ENCODE measurements at regions not wholly inside any gene's neighbourhood (a gene's known extent, or its start where the extent isn't known, plus 50 kb on each side); places are given as distances from the start of the nearest gene placed in this dataset.

DNA sequence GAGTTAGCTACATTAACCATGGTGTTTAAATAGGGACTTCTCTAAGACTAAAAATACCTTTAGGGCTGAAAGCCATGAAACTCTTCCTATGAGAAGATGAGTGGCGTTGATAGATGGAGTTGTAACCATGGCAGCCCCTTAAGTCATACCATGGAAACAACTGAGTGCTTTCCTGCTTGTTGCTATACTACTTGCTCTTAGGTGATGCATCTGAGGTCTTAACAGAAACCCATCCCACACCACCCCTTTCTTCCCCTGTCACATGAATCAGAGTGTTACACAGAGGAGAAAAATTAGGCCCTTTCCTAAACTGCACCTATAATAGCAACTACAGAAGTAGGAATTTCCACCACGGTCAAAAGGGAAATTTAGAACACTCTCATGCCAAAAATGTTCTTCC is 64.3 kb upstream of the ZC3H12C start:
- no peak for ATAC-seq
- no peak for TF ChIP-seq ZFP30 (CRISPR knock-in tag; IDR thresholded peaks at IDR 0.05)
- TF ChIP-seq TSHZ2 (CRISPR knock-in tag; IDR thresholded peaks at IDR 0.05), result no peak
- TF ChIP-seq BACH2 (CRISPR knock-in tag; IDR thresholded peaks at IDR 0.05; ENCODE audit: borderline replicate concordance), result no peak

DNA sequence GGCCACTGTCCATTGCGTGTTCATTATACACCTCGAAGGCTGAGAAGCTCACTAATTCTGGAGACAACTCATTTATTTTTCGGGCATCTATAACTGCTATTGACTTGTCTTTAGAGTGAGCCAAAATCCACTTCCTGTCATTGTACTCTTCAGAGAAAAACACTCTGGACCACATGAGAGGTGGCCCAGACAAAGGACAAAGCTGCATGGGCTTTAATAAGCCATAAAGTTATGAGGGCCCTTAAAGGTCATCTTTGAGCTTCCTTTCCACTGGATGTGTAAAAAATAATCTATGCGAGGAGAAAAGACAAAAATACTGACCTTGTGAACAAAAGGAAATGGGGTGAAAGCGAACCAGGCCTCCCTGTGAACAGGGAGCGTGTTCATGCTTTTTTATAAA is 63.5 kb upstream of the ZC3H12C start:
- no peak for TF ChIP-seq PPARA (CRISPR knock-in tag; IDR thresholded peaks at IDR 0.05; ENCODE audit: borderline replicate concordance)
- TF ChIP-seq CSDC2 (CRISPR knock-in tag; IDR thresholded peaks at IDR 0.05), result no peak
- TF ChIP-seq, protein P1, sequence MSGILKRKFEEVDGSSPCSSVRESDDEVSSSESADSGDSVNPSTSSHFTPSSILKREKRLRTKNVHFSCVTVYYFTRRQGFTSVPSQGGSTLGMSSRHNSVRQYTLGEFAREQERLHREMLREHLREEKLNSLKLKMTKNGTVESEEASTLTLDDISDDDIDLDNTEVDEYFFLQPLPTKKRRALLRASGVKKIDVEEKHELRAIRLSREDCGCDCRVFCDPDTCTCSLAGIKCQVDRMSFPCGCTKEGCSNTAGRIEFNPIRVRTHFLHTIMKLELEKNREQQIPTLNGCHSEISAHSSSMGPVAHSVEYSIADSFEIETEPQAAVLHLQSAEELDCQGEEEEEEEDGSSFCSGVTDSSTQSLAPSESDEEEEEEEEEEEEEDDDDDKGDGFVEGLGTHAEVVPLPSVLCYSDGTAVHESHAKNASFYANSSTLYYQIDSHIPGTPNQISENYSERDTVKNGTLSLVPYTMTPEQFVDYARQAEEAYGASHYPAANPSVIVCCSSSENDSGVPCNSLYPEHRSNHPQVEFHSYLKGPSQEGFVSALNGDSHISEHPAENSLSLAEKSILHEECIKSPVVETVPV (CRISPR knock-in tag; IDR thresholded peaks at IDR 0.05), result no peak
- TF ChIP-seq TCF4 (CRISPR knock-in tag; IDR thresholded peaks at IDR 0.05; ENCODE audit: borderline replicate concordance), result no peak
- TF ChIP-seq POU6F1 (CRISPR knock-in tag; IDR thresholded peaks at IDR 0.05; ENCODE audit: borderline replicate concordance, low read depth), result no peak
- no peak for TF ChIP-seq ZNF70 (CRISPR knock-in tag; IDR thresholded peaks at IDR 0.05)
- TF ChIP-seq CREB5 (CRISPR knock-in tag; IDR thresholded peaks at IDR 0.05; ENCODE audit: low read depth), result no peak
- no peak for TF ChIP-seq BACH2 (CRISPR knock-in tag; IDR thresholded peaks at IDR 0.05; ENCODE audit: borderline replicate concordance)
- TF ChIP-seq, protein P2, sequence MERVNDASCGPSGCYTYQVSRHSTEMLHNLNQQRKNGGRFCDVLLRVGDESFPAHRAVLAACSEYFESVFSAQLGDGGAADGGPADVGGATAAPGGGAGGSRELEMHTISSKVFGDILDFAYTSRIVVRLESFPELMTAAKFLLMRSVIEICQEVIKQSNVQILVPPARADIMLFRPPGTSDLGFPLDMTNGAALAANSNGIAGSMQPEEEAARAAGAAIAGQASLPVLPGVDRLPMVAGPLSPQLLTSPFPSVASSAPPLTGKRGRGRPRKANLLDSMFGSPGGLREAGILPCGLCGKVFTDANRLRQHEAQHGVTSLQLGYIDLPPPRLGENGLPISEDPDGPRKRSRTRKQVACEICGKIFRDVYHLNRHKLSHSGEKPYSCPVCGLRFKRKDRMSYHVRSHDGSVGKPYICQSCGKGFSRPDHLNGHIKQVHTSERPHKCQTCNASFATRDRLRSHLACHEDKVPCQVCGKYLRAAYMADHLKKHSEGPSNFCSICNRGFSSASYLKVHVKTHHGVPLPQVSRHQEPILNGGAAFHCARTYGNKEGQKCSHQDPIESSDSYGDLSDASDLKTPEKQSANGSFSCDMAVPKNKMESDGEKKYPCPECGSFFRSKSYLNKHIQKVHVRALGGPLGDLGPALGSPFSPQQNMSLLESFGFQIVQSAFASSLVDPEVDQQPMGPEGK (CRISPR knock-in tag; IDR thresholded peaks at IDR 0.05; ENCODE audit: borderline replicate concordance), result no peak
- no peak for TF ChIP-seq RARB (CRISPR knock-in tag; IDR thresholded peaks at IDR 0.05)
- no peak for TF ChIP-seq TSHZ2 (CRISPR knock-in tag; IDR thresholded peaks at IDR 0.05)
- TF ChIP-seq ZC3H10 (CRISPR knock-in tag; IDR thresholded peaks at IDR 0.05), result no peak
- TF ChIP-seq ARNTL (CRISPR knock-in tag; IDR thresholded peaks at IDR 0.05; ENCODE audit: borderline replicate concordance, low read depth), result no peak
- TF ChIP-seq ZNF8 (CRISPR knock-in tag; IDR thresholded peaks at IDR 0.05), result no peak
- TF ChIP-seq TOX (CRISPR knock-in tag; IDR thresholded peaks at IDR 0.05; ENCODE audit: borderline replicate concordance), result no peak
- no peak for TF ChIP-seq ESRRG (CRISPR knock-in tag; IDR thresholded peaks at IDR 0.05)
- TF ChIP-seq ZNF565 (CRISPR knock-in tag; conservative IDR thresholded peaks at IDR 0.05; ENCODE audit: low read depth), result no peak
- no peak for TF ChIP-seq ISL1 (CRISPR knock-in tag; IDR thresholded peaks at IDR 0.05)
- no peak for ATAC-seq

Data from SK-N-SH treated with all-trans-retinoic acid at 6 μM for 48 hours (cell line).